Stimulated activated CD8-positive, alpha-beta memory T cell treated with anti-CD3 and anti-CD28 coated beads, Interleukin-12 subunit alpha, Interleukin-12 subunit beta, amount 100 ng/mL, for 4 hours (primary cell): ENCODE measurements at regions not wholly inside any gene's neighbourhood (a gene's known extent, or its start where the extent isn't known, plus 50 kb on each side); places are given as distances from the start of the nearest gene placed in this dataset.

Experiments
- DNase-seq: peaks from one replicate; pipeline ENCODE4 v3.0.0-alpha.2; 2020; ENCODE audit warnings: low read depth

- DNase-seq: no peak
Observed at GRCh38 chr20:60131375-60131774, 173.2 kb downstream of the CDH26 start.

GRCh38 chr20:60132162-60132826 is 174.1 kb downstream of the CDH26 start:
- DNase-seq: no peak

GRCh38 chr20:60132827-60133670 is 174.8 kb downstream of the CDH26 start:
- no peak for DNase-seq

DNA sequence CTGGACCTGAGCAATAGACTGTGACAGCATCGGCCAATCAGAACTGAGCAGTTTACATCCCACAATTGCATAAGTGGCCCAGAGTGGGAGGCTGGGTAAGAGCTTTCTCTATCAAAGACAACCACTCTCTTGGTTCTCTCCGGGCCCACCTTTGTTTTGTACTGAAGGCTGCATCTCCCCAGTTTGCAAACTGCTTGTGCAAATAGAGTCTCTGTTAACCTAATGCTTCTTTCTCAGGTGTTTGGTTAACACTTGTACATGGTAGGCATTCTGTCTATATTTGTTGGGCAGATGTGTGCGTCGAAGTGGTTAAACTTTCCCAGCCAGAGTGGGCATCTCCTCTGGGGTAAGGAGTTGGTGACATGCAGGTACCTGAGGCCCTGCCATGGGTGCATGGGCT is 177.1 kb downstream of the CDH26 start:
- no peak for DNase-seq

- no peak for DNase-seq
Observed at GRCh38 chr20:60136645-60137401, 178.6 kb downstream of the CDH26 start.

- no peak for DNase-seq
Observed at GRCh38 chr20:60137657-60138245, 179.5 kb downstream of the CDH26 start.

DNA sequence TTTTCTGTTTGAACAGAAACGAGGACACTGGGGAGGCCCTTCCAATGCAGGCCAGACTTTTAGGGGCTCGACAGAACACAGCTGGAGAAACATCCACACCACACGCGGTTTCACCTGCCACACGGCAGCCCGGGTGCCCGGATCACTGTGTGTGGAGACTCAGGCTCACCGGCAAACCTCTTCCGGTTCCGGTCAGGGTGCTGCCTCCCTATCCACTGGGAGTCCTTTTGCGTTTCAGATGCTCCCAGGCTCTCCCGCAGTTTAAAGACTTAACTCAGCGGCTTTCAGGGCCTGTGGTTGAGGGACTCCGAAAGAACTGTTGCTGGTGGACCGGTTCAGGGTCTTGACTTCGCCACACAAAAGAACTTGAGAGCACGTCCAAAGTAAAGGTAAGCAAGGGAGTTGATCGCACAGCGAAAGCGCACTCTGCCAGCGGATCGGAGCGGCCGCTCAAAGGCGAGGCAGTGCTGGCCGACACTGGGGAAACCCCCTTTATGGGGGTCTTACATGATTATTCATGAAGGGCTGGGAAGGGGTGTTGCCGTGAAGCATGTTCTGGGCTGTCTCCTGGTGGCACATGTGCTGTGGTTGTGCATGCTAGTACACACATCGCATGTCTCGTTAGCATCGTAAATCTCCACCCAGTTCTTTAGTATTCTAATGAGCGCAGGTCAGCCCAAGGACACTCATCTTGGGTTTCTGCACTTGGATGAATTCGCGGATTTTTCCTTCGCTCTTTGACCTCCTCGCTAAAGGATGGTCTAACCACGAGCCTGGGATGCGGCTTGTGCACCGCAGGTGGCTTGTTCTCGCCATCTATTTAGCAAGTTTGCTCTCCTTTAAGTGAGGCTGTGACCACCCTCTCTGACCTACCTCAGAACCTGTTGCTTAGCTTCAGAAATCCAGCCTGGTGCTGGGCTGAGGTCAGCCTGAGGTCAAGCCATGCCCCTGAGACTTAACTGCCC is 180.3 kb downstream of the CDH26 start:
- DNase-seq: peak; percentile 7

DNA sequence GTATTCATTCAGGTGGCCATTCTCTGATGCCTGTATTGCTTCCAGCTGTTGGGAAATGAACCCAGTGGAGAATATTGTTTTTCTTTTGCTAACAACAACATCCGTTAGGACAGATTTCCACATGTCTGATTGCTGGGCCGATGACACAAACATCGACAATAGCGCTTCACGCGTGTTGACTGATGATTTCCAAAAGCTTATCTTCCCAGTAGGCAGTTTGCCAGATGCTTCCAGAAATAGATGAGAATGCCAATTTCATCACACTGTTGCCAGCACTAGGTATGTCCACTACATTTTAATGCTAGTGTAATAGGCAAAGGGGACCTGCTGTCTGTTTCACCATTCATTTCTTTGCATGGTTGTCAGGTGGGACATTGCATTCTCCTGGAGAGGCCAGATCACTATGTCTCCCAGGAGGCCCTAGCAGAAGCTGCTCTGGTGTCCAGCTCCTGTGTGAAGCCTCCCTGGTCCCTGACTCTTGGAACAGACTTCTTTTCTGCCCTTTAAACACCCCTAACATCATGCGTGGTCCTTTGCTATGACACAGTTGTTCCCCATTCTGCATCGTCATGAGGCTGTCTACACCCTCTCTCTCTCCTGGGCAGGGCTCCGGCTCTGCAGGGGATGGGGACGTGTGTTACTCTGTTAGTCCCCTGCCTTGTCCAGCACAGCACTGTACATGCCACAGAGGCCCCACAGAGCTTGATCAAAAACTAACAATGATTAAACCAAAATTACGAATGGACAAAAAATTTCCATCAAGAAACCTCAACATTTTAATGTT is 181.6 kb downstream of the CDH26 start:
- no peak for DNase-seq

DNA sequence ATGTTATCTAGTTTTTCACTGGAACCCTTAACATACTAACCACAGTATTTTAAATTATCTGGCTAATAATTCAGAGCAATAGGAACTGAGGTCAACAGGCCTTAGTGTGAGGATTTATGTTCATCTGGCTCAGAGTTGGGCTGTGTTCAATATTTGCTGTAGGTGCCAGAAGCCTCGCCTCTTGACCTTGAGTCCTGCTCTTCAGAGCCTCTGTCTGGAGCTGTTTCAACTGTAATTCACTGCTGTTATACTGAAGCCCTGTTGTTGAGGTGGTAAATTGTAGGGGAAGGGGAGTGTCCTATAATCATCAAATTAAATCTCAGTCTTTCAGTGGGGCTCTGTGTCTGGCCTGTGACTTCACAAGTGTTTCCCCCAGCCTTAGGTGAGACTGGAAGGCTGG is 184.4 kb downstream of the CDH26 start:
- DNase-seq: no peak

GRCh38 chr20:60143261-60143842 is 185.1 kb downstream of the CDH26 start:
- DNase-seq: no peak

- no peak for DNase-seq
Observed at GRCh38 chr20:60144404-60144803, 186.2 kb downstream of the CDH26 start.

- no peak for DNase-seq
Observed at GRCh38 chr20:60144974-60145527, 186.8 kb downstream of the CDH26 start.

DNA sequence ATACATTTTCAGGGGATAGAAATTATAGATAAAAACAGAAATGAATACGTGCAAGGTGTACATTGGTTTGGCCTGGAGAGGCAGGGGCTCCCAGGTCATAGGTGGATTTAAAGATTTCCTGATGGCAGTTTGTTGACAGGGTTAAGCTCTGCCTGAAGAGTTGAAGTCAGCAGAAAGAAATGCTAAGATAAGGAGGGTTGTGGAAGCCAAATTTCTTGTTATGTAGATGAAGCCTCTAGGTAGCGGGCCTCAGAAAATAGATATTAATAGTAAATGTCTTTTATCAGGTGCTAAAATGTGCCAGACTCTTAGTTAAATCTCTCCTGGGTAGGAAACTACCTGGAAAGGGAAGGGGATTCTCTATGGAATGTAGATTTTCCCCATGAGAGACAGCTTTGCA is 188.8 kb downstream of the CDH26 start:
- no peak for DNase-seq

GRCh38 chr20:60148885-60149284 is 190.7 kb downstream of the CDH26 start:
- no peak for DNase-seq

DNA sequence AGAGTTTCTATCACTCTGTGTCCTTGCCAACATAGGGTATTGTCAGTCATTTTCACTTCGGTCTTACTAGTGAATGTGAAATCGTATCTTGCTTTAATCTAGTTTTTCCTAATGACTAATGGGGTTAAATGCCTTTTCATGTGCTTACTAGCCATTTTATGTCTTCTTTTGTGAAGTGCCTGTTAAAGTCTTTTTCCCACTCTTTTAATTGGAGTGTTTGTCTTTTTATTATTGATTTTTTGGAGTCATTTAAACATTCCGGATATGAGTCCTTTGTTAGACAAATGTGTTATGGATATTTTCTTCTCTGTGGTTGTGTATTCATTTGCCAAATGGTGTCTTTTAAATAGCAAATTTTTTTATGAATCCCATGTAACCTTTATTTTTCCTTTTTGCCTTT is 194.6 kb downstream of the CDH26 start:
- DNase-seq: no peak

DNA sequence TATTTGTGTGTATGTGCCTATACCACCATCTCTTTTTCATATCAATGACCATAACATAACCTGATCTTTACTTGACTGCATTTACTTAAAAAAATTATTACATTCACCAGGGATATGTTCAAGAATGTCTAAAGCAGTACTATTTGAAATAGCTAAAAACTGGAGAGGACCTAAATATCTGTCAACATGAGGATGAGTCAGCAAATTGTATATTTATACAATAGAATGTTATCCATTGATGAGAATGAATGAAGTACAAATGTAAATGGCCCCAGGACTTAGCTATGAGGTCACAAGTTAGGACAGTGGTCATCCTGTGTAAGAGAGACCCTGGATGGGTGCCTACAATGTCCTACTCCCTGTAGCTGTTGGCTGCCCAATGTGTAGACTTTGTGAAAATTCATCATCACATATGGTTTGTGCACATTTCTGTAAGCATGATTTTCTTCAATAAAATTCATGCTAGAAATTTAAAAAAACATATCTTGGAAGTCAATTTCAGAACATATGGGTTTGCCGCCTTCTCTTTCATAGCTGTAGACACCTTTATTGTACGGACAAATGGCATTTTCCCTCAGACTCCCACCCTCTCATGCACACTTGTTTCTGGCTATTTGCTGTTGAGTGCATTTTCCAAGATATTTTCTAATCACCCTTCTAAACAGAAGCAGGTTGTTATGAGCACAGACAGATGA is 202.4 kb downstream of the CDH26 start:
- no peak for DNase-seq

DNA sequence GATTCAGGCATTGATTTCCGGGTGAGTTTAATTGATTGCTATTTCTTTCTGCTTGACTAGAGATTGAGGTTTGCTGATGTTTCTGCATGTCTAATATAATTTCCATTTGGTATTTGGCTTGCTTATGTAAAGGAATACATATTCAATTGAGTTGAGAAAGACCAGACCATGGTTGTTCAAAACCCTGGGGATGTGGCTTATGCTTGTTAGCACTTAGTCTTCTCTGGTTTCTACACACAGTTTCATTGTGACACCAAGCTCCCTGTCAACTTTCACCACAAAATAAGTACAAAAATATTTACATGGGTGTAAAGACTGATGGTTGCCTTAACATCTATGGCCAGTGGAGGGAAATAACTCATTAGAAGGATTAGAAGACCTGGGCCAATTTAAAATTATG is 209.6 kb downstream of the CDH26 start:
- no peak for DNase-seq

DNA sequence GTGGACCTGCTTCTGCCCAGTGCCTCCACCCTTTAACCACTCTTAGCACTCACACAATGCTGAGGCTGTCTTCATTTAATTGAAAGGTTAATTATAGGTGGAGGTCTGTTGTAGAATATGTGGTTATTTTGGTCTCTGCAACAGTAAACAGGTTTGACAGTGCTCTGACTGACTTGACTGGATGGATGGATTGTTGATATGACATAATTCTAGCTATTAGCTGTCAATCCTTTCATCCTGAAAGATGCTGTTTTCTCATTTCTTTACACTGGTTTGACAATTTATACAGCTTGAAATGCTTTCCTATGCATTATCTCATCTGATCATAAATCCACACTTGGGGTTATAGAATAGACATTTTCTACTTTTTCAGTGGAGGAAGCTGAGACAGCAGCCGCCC is 210.7 kb downstream of the CDH26 start:
- DNase-seq: no peak

- no peak for DNase-seq
Observed at GRCh38 chr20:60170116-60170515, 211.9 kb downstream of the CDH26 start.
